GM18858 (cell line): ENCODE measurements at regions not wholly inside any gene's neighbourhood (a gene's known extent, or its start where the extent isn't known, plus 50 kb on each side); places are given as distances from the start of the nearest gene placed in this dataset.

Source experiments
- ATAC-seq: cut with Tn5 transposase; IDR thresholded peaks from one replicate; pipeline ENCODE4 v1.9.1; 2021; ENCODE audit not compliant: unreplicated experiment

GRCh38 chr7:41024126-41024525, 678.8 kb downstream of the INHBA start:
- no peak for ATAC-seq

- no peak for ATAC-seq
These were observed 682.8 kb downstream of the INHBA start for GRCh38 chr7:41020056-41020455.

- no peak for ATAC-seq
These were observed 689.8 kb downstream of the INHBA start for GRCh38 chr7:41013117-41013516.

- ATAC-seq: no peak
These were observed 690.8 kb downstream of the INHBA start for GRCh38 chr7:41012041-41012440.

- no peak for ATAC-seq
These were observed 691.9 kb downstream of the INHBA start for GRCh38 chr7:41010967-41011366.

GRCh38 chr7:41010418-41010817, 692.5 kb downstream of the INHBA start:
- ATAC-seq: no peak

GRCh38 chr7:41007811-41008210, 695.1 kb downstream of the INHBA start:
- ATAC-seq: no peak

- no peak for ATAC-seq
These were observed 695.5 kb downstream of the INHBA start for GRCh38 chr7:41007351-41007751.

- no peak for ATAC-seq
These were observed 696.4 kb downstream of the INHBA start for GRCh38 chr7:41006306-41006995.

GRCh38 chr7:41005374-41005901, 697.5 kb downstream of the INHBA start:
- ATAC-seq: no peak

GRCh38 chr7:41003977-41004376, 698.9 kb downstream of the INHBA start:
- ATAC-seq: no peak

GRCh38 chr7:41003611-41003940, 699.3 kb downstream of the INHBA start:
- ATAC-seq: no peak

GRCh38 chr7:41002741-41003610, 699.9 kb downstream of the INHBA start:
- ATAC-seq: no peak

- ATAC-seq: no peak
These were observed 702.8 kb downstream of the INHBA start for GRCh38 chr7:41000042-41000441.

- ATAC-seq: no peak
These were observed 706.6 kb downstream of the INHBA start for GRCh38 chr7:40996233-40996677.

- no peak for ATAC-seq
These were observed 712.0 kb downstream of the INHBA start for GRCh38 chr7:40990841-40991240.

- no peak for ATAC-seq
These were observed 715.3 kb downstream of the INHBA start for GRCh38 chr7:40987571-40987970.

GRCh38 chr7:40986351-40986873, 716.5 kb downstream of the INHBA start:
- no peak for ATAC-seq

GRCh38 chr7:40983111-40983510, 719.8 kb downstream of the INHBA start:
- ATAC-seq: no peak

GRCh38 chr7:40979296-40979695, 723.6 kb downstream of the INHBA start:
- ATAC-seq: no peak

- no peak for ATAC-seq
These were observed 724.8 kb downstream of the INHBA start for GRCh38 chr7:40978047-40978446.

- no peak for ATAC-seq
These were observed 725.4 kb downstream of the INHBA start for GRCh38 chr7:40977533-40977932.
